Muscle layer of duodenum (tissue), 2 donors: ENCODE measurements at regions not wholly inside any gene's neighbourhood (a gene's known extent, or its start where the extent isn't known, plus 50 kb on each side); places are given as distances from the start of the nearest gene placed in this dataset.

ENCODE experiments used
- H3K27ac ChIP-seq: one replicate; pipeline ENCODE4 v1.7.0; 2013; ENCODE audit warnings: mild to moderate bottlenecking, low read length
- H3K27me3 ChIP-seq: one replicate; pipeline ENCODE4 v1.7.0; 2013; ENCODE audit warnings: low read depth, mild to moderate bottlenecking, control low read depth, low read length
- H3K36me3 ChIP-seq, 2 donors: one replicate each; pipeline ENCODE4 v1.7.0; 2013; ENCODE audit warnings: low read length in 2 of 2, control low read depth in 1 of 2, mild to moderate bottlenecking in 1 of 2; ENCODE audit not compliant: insufficient read depth in 2 of 2, control insufficient read depth in 1 of 2
- H3K4me1 ChIP-seq, 2 donors: one replicate each; pipeline ENCODE4 v1.7.0; 2013; ENCODE audit warnings: low read length in 2 of 2, mild to moderate bottlenecking in 2 of 2, control low read depth in 1 of 2, moderate library complexity in 1 of 2; ENCODE audit not compliant: insufficient read depth in 2 of 2, control insufficient read depth in 1 of 2
- H3K4me3 ChIP-seq, 2 donors: one replicate each; pipeline ENCODE4 v1.7.0; 2013; ENCODE audit warnings: low read length in 2 of 2, low read depth in 1 of 2, mild to moderate bottlenecking in 1 of 2
- H3K9me3 ChIP-seq, 2 donors: one replicate each; pipeline ENCODE4 v1.7.0; 2013; ENCODE audit warnings: low read length in 2 of 2, control low read depth in 1 of 2, mild to moderate bottlenecking in 1 of 2; ENCODE audit not compliant: control insufficient read depth in 1 of 2
- donor health status: healthy.

- H3K4me3 ChIP-seq: peak overlapping the region in 1 of 2 donors; percentile 32
- peaks cover 12 to 15% of the 10 kb centered on the region in 2 donors for H3K9me3 ChIP-seq
- H3K27ac ChIP-seq: no peak overlapping the region
- peaks cover 16% of the 10 kb centered on the region for H3K27me3 ChIP-seq
- no peaks in the 10 kb centered on the region for H3K4me1 ChIP-seq
- H3K36me3 ChIP-seq: no peaks in the 10 kb centered on the region
Measured at GRCh38 chr1:63073309-63074306, 248.8 kb upstream of the FOXD3 start.

GRCh38 chr1:63074321-63074720 is 248.0 kb upstream of the FOXD3 start:
- Histone ChIP-seq H3K4me3 (peak overlapping the region in 1 of 2 donors; percentile 32), H3K9me3 (peaks cover 12 to 15% of the 10 kb centered on the region in 2 donors), H3K27ac (no peak overlapping the region), H3K4me1 (no peaks in the 10 kb centered on the region), H3K36me3 (no peaks in the 10 kb centered on the region), H3K27me3 (peaks cover 16% of the 10 kb centered on the region)

- Histone ChIP-seq H3K4me1 (no peaks in the 10 kb centered on the region), H3K27ac (no peak overlapping the region), H3K4me3 (no peak overlapping the region), H3K36me3 (no peaks in the 10 kb centered on the region), H3K27me3 (no peaks in the 10 kb centered on the region), H3K9me3 (peaks cover 3 to 4% of the 10 kb centered on the region in 2 donors)
Measured at GRCh38 chr1:63082766-63083165, 239.6 kb upstream of the FOXD3 start.

- no peaks in the 10 kb centered on the region for H3K4me1 ChIP-seq
- no peaks in the 10 kb centered on the region for H3K27me3 ChIP-seq
- no peaks in the 10 kb centered on the region for H3K36me3 ChIP-seq
- no peak overlapping the region for H3K4me3 ChIP-seq
- H3K9me3 ChIP-seq: no peaks in the 10 kb centered on the region
- no peak overlapping the region for H3K27ac ChIP-seq
Measured at GRCh38 chr1:63087966-63088365, 234.4 kb upstream of the FOXD3 start.

GRCh38 chr1:63099188-63099587 is 223.2 kb upstream of the FOXD3 start:
- Histone ChIP-seq H3K36me3 (no peaks in the 10 kb centered on the region), H3K4me1 (no peaks in the 10 kb centered on the region), H3K27me3 (no peaks in the 10 kb centered on the region), H3K27ac (no peak overlapping the region), H3K9me3 (no peaks in the 10 kb centered on the region), H3K4me3 (no peak overlapping the region)

GRCh38 chr1:63101336-63101735 is 221.0 kb upstream of the FOXD3 start:
- no peak overlapping the region for H3K27ac ChIP-seq
- no peaks in the 10 kb centered on the region for H3K27me3 ChIP-seq
- no peaks in the 10 kb centered on the region for H3K36me3 ChIP-seq
- no peaks in the 10 kb centered on the region for H3K4me1 ChIP-seq
- H3K9me3 ChIP-seq: no peaks in the 10 kb centered on the region
- H3K4me3 ChIP-seq: no peak overlapping the region

GRCh38 chr1:63103682-63104081 is 218.7 kb upstream of the FOXD3 start:
- H3K4me1 ChIP-seq: no peaks in the 10 kb centered on the region
- no peaks in the 10 kb centered on the region for H3K9me3 ChIP-seq
- no peaks in the 10 kb centered on the region for H3K27me3 ChIP-seq
- H3K4me3 ChIP-seq: no peak overlapping the region
- H3K27ac ChIP-seq: no peak overlapping the region
- no peaks in the 10 kb centered on the region for H3K36me3 ChIP-seq

- no peaks in the 10 kb centered on the region for H3K4me1 ChIP-seq
- no peaks in the 10 kb centered on the region for H3K27me3 ChIP-seq
- H3K4me3 ChIP-seq: no peak overlapping the region
- no peak overlapping the region for H3K27ac ChIP-seq
- H3K9me3 ChIP-seq: no peaks in the 10 kb centered on the region
- no peaks in the 10 kb centered on the region for H3K36me3 ChIP-seq
Measured at GRCh38 chr1:63107066-63107465, 215.3 kb upstream of the FOXD3 start.

- H3K4me1 ChIP-seq: no peaks in the 10 kb centered on the region
- no peaks in the 10 kb centered on the region for H3K27me3 ChIP-seq
- H3K36me3 ChIP-seq: no peaks in the 10 kb centered on the region
- H3K4me3 ChIP-seq: no peak overlapping the region
- H3K27ac ChIP-seq: no peak overlapping the region
- H3K9me3 ChIP-seq: no peaks in the 10 kb centered on the region
Measured at GRCh38 chr1:63108206-63108605, 214.2 kb upstream of the FOXD3 start.

- Histone ChIP-seq H3K27ac (no peak overlapping the region), H3K4me3 (no peak overlapping the region)
Measured at GRCh38 chr1:63112155-63112900, 210.0 kb upstream of the FOXD3 start.

GRCh38 chr1:63115527-63115926 is 206.8 kb upstream of the FOXD3 start:
- Histone ChIP-seq H3K4me3 (no peak overlapping the region), H3K36me3 (no peaks in the 10 kb centered on the region), H3K4me1 (no peaks in the 10 kb centered on the region), H3K27ac (no peak overlapping the region), H3K27me3 (no peaks in the 10 kb centered on the region), H3K9me3 (no peaks in the 10 kb centered on the region)

More at GRCh38 chr1:63112155-63112900, 210.0 kb upstream of the FOXD3 start:
- Histone ChIP-seq H3K4me1 (no peaks in the 10 kb centered on the region), H3K9me3 (no peaks in the 10 kb centered on the region), H3K27me3 (no peaks in the 10 kb centered on the region), H3K36me3 (no peaks in the 10 kb centered on the region)
